ENCODE measurements at regions not wholly inside any gene's neighbourhood (a gene's known extent, or its start where the extent isn't known, plus 50 kb on each side); places are given as distances from the start of the nearest gene placed in this dataset.

- DNase-seq: no peak
- Histone ChIP-seq H3K36me3 (no peaks in the 10 kb centered on the region), H3K4me3 (no peak overlapping the region), H3K9me3 (no peaks in the 10 kb centered on the region), H3K27me3 (ENCODE audit: low read depth) (no peaks in the 10 kb centered on the region), H3K4me1 (no peaks in the 10 kb centered on the region), H3K27ac (no peak overlapping the region)
- ATAC-seq: no peak
- intact Hi-C loops (cut with DNase I): no loop called here
- no peak for TF ChIP-seq CTCF (IDR thresholded peaks at IDR 0.05)
These were observed 1698.8 kb upstream of the CDH9 start for GRCh38 chr5:28737222-28737621.

- Histone ChIP-seq H3K9me3 (no peaks in the 10 kb centered on the region), H3K4me3 (no peak overlapping the region), H3K4me1 (no peaks in the 10 kb centered on the region), H3K27ac (no peak overlapping the region), H3K27me3 (ENCODE audit: low read depth) (no peaks in the 10 kb centered on the region), H3K36me3 (no peaks in the 10 kb centered on the region)
- TF ChIP-seq CTCF (IDR thresholded peaks at IDR 0.05): no peak
- intact Hi-C loops (cut with DNase I): no loop called here
- DNase-seq (no peak), ATAC-seq (no peak)
These were observed 1696.0 kb upstream of the CDH9 start for GRCh38 chr5:28734396-28734795.

GRCh38 chr5:28729067-28729466, 1690.7 kb upstream of the CDH9 start:
- intact Hi-C loops (cut with DNase I): no loop called here
- Histone ChIP-seq H3K4me1 (no peaks in the 10 kb centered on the region), H3K9me3 (no peaks in the 10 kb centered on the region), H3K4me3 (no peak overlapping the region), H3K27me3 (ENCODE audit: low read depth) (no peaks in the 10 kb centered on the region), H3K27ac (no peak overlapping the region), H3K36me3 (no peaks in the 10 kb centered on the region)
- ATAC-seq: peak in 1 of 2 donors; percentile 28
- no peak for DNase-seq
- TF ChIP-seq CTCF (IDR thresholded peaks at IDR 0.05): no peak

GRCh38 chr5:28726815-28727214, 1688.4 kb upstream of the CDH9 start:
- H3K9me3 ChIP-seq: no peaks in the 10 kb centered on the region
- no peak overlapping the region for H3K4me3 ChIP-seq
- H3K27me3 ChIP-seq (ENCODE audit: low read depth): no peaks in the 10 kb centered on the region
- no peak for TF ChIP-seq CTCF (IDR thresholded peaks at IDR 0.05)
- no peak for ATAC-seq
- H3K27ac ChIP-seq: no peak overlapping the region
- no peaks in the 10 kb centered on the region for H3K4me1 ChIP-seq
- intact Hi-C loops (cut with DNase I): no loop called here
- DNase-seq: no peak
- no peaks in the 10 kb centered on the region for H3K36me3 ChIP-seq

- DNase-seq (no peak), ATAC-seq (no peak)
- Histone ChIP-seq H3K27me3 (ENCODE audit: low read depth) (no peaks in the 10 kb centered on the region), H3K27ac (no peak overlapping the region), H3K4me3 (no peak overlapping the region), H3K9me3 (no peaks in the 10 kb centered on the region), H3K36me3 (no peaks in the 10 kb centered on the region), H3K4me1 (no peaks in the 10 kb centered on the region)
- intact Hi-C loops (cut with DNase I): no loop called here
- TF ChIP-seq CTCF (IDR thresholded peaks at IDR 0.05): no peak
These were observed 1686.6 kb upstream of the CDH9 start for GRCh38 chr5:28725001-28725400.
